ENCODE measurements at regions not wholly inside any gene's neighbourhood (a gene's known extent, or its start where the extent isn't known, plus 50 kb on each side); places are given as distances from the start of the nearest gene placed in this dataset.
"Not testable (repeated sequence)": the region's sequence is repeated elsewhere in the genome, so short reads cannot be mapped to it uniquely, and the experiment has no call there.

DNA sequence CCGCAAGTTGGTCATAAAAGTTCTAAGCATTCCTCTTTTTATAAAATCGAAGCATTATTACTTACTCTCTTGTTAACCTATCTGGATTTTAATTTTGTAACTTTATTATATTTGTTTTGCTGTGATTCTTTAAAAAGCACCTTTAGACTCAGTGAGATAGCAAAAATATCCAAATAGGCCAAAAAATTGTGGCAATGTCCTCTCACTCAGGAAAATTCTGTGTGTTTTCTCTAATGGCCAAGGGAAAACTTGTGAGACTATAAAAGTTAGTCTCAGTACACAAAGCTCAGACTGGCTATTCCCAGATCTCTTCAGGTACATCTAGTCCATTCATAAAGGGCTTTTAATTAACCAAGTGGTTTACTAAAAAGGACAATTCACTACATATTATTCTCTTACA lies 386.4 kb downstream of the OR4F29 start, which contains the start of gene OR4F5:
Gene OR4F5, plus strand, starts transcription at position 301 of the 400 bp plus-strand sequence.
- H3K4me3 Mint-ChIP-seq; DNase-seq; H3K27me3 Mint-ChIP-seq (ENCODE audit: low read depth, poor library complexity); H3K27ac Mint-ChIP-seq; H3K36me3 Mint-ChIP-seq (ENCODE audit: low read depth); H3K9me3 Mint-ChIP-seq; H3K4me1 Mint-ChIP-seq: not testable (repeated sequence)

- not testable (repeated sequence) for H3K27me3 Mint-ChIP-seq (ENCODE audit: low read depth, poor library complexity); H3K4me3 Mint-ChIP-seq
Measured at GRCh38 chr1:56014-56531, 395.4 kb downstream of the OR4F29 start.

DNA sequence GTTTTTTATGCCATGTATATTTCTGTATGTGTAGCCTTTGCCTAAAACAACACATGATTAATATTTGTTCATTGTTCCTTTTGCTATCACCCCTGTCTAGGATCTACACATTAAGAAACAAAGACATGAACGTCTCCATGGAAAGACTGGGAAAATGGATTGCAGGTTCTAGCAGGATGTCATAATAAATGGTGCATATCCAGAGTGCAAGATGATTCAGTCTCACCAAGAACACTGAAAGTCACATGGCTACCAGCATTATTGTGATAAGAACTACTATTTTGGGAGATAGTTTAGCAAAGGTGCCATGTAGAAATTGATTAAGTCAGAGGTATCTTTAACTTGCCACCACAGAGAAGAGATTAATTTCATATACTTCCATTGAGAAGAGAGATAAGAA lies 398.3 kb downstream of the OR4F29 start:
- H3K36me3 Mint-ChIP-seq (ENCODE audit: low read depth); H3K4me3 Mint-ChIP-seq; DNase-seq; H3K9me3 Mint-ChIP-seq; H3K27ac Mint-ChIP-seq; H3K27me3 Mint-ChIP-seq (ENCODE audit: low read depth, poor library complexity); H3K4me1 Mint-ChIP-seq: not testable (repeated sequence)

More at GRCh38 chr1:56014-56531, 395.4 kb downstream of the OR4F29 start:
- not testable (repeated sequence) for H3K36me3 Mint-ChIP-seq (ENCODE audit: low read depth); H3K9me3 Mint-ChIP-seq; DNase-seq; H3K4me1 Mint-ChIP-seq; H3K27ac Mint-ChIP-seq

DNA sequence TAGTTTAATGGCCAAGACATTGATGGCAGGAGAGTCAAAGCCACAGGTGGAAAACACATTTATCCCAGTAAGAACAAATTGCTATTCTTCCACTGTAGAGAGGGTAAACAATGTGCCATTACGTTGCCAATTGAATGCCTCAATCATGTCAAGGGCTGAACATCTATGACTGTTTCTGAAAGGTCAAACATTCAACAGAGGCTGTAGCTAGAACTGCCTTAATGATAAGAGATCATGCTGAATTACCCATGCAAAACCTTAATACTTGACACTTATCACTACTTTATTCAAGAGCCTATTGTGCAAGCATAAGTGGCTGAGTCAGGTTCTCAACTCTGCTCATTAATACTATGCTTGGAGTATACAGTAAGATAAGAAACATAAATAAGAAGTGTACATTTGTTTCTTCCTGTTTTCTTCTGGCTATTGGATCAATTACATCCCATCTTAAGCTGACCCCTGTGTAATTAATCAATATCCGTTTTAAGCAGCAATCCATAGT lies 409.5 kb downstream of the OR4F29 start:
- H3K27me3 Mint-ChIP-seq (ENCODE audit: low read depth, poor library complexity); H3K9me3 Mint-ChIP-seq; H3K4me1 Mint-ChIP-seq; H3K36me3 Mint-ChIP-seq (ENCODE audit: low read depth); DNase-seq; H3K4me3 Mint-ChIP-seq; H3K27ac Mint-ChIP-seq: not testable (repeated sequence)

DNA sequence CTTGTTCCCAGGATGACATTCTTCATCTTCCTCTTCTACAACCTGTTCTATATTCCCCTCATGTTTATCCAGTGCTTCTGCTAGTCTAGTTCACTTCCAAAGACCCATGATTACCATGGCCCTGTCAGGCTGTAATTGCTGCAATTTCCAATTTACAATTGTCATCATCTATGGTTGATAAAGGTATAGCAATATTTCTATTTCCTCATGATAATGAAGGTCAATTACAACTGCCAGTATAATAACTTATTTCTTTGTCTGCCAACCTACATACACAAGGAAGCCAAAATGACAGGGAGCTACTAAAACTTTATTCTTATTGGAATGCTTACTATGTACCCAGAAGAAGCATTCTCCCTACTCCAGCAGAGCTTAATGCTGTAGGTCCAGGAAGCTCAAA lies 410.3 kb downstream of the OR4F29 start:
- not testable (repeated sequence) for H3K27me3 Mint-ChIP-seq (ENCODE audit: low read depth, poor library complexity); H3K4me3 Mint-ChIP-seq; H3K27ac Mint-ChIP-seq; DNase-seq; H3K4me1 Mint-ChIP-seq; H3K36me3 Mint-ChIP-seq (ENCODE audit: low read depth); H3K9me3 Mint-ChIP-seq

DNA sequence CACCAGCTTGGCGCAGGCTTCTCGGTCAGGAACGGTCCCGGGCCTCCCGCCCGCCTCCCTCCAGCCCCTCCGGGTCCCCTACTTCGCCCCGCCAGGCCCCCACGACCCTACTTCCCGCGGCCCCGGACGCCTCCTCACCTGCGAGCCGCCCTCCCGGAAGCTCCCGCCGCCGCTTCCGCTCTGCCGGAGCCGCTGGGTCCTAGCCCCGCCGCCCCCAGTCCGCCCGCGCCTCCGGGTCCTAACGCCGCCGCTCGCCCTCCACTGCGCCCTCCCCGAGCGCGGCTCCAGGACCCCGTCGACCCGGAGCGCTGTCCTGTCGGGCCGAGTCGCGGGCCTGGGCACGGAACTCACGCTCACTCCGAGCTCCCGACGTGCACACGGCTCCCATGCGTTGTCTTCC lies 422.3 kb downstream of the OR4F29 start:
- not testable (repeated sequence) for H3K27me3 Mint-ChIP-seq (ENCODE audit: low read depth, poor library complexity); DNase-seq; H3K4me3 Mint-ChIP-seq; H3K4me1 Mint-ChIP-seq; H3K36me3 Mint-ChIP-seq (ENCODE audit: low read depth); H3K9me3 Mint-ChIP-seq; H3K27ac Mint-ChIP-seq

DNA sequence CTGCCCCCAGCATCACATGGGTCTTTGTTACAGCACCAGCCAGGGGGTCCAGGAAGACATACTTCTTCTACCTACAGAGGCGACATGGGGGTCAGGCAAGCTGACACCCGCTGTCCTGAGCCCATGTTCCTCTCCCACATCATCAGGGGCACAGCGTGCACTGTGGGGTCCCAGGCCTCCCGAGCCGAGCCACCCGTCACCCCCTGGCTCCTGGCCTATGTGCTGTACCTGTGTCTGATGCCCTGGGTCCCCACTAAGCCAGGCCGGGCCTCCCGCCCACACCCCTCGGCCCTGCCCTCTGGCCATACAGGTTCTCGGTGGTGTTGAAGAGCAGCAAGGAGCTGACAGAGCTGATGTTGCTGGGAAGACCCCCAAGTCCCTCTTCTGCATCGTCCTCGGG lies 434.2 kb downstream of the OR4F29 start:
- H3K27ac Mint-ChIP-seq; H3K4me3 Mint-ChIP-seq; H3K9me3 Mint-ChIP-seq; H3K4me1 Mint-ChIP-seq; H3K27me3 Mint-ChIP-seq (ENCODE audit: low read depth, poor library complexity); H3K36me3 Mint-ChIP-seq (ENCODE audit: low read depth): not testable (repeated sequence)
- peak; percentile 3 for DNase-seq

DNA sequence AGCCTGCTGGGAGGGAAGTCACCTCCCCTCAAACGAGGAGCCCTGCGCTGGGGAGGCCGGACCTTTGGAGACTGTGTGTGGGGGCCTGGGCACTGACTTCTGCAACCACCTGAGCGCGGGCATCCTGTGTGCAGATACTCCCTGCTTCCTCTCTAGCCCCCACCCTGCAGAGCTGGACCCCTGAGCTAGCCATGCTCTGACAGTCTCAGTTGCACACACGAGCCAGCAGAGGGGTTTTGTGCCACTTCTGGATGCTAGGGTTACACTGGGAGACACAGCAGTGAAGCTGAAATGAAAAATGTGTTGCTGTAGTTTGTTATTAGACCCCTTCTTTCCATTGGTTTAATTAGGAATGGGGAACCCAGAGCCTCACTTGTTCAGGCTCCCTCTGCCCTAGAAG lies 435.5 kb downstream of the OR4F29 start:
- H3K27ac Mint-ChIP-seq; H3K27me3 Mint-ChIP-seq (ENCODE audit: low read depth, poor library complexity); H3K4me1 Mint-ChIP-seq; H3K4me3 Mint-ChIP-seq; H3K9me3 Mint-ChIP-seq; H3K36me3 Mint-ChIP-seq (ENCODE audit: low read depth): not testable (repeated sequence)
- peak; percentile 3 for DNase-seq

GRCh38 chr1:9941-10717 lies 441.3 kb downstream of the OR4F29 start:
- H3K27ac Mint-ChIP-seq; H3K27me3 Mint-ChIP-seq (ENCODE audit: low read depth, poor library complexity); H3K9me3 Mint-ChIP-seq; H3K4me3 Mint-ChIP-seq; H3K36me3 Mint-ChIP-seq (ENCODE audit: low read depth); H3K4me1 Mint-ChIP-seq: not testable (repeated sequence)
- DNase-seq, result peak; percentile 11

Measured in nephron progenitor cell (in vitro differentiated cells).